GM12878 (cell line): ENCODE measurements at regions not wholly inside any gene's neighbourhood (a gene's known extent, or its start where the extent isn't known, plus 50 kb on each side); places are given as distances from the start of the nearest gene placed in this dataset.

Experiments used
- ATAC-seq: fragments of 200-7000 bp; cut with Tn5 transposase; 3 replicates; pipeline ENCODE4 v1.9.1; 2020; ENCODE audit warnings: mild to moderate bottlenecking, moderate library complexity
- BruUV-seq: library from RNA; stranded (reverse); fragments of 400-500 nt; replicated peaks from 2 replicates; lab custom pipeline; 2021; lab: Mats Ljungman, UMichigan
- CTCF ChIA-PET: fragments of 300-600 bp; sonication (Branson Sonifier 250); formaldehyde crosslinking; extraction: SDS; loops from one replicate; lab custom pipeline; 2021; ENCODE audit warnings: inconsistent platforms; lab: Yijun Ruan, JAX
- POLR2A ChIA-PET: fragments of 350-600 bp; formaldehyde crosslinking; extraction: SDS; loops from one replicate; lab custom pipeline; 2021; ENCODE audit warnings: inconsistent platforms; lab: Charles Lee
- RAD21 ChIA-PET: fragments of 300-600 bp; sonication (Branson Sonifier 250); formaldehyde crosslinking; loops from one replicate; lab custom pipeline; 2023; ENCODE audit warnings: antibody characterized with exemption; ENCODE audit not compliant: unreplicated experiment; lab: Charles Lee
- SMC1A ChIA-PET: fragments of 300-600 bp; sonication (Branson Sonifier 250); formaldehyde crosslinking; loops from one replicate; lab custom pipeline; 2023; ENCODE audit not compliant: unreplicated experiment, uncharacterized antibody; lab: Charles Lee
- DNase-seq: peaks from one replicate; pipeline ENCODE4 v3.0.0-alpha.2; 2011; ENCODE audit warnings: low read depth, low spot score
- FAIRE-seq: peaks from 3 replicates; lab custom pipeline; 2011; peaks lifted over from hg19 to GRCh38; lab: Jason Lieb, UNC
- H2AFZ ChIP-seq: 2 replicates; pipeline ENCODE4 v1.6.0; 2011; ENCODE audit warnings: low read depth, low read length, control low read depth; ENCODE audit not compliant: control insufficient read depth
- H3K27ac ChIP-seq: 2 replicates; pipeline ENCODE4 v1.5.1; 2011; ENCODE audit warnings: control low read depth; ENCODE audit not compliant: control insufficient read depth, insufficient read depth
- H3K27me3 ChIP-seq, 2 experiments: replicated peaks in 1 of 2; 2 replicates each; pipeline versions ENCODE4 v1.6.0 to v1.6.1; 2011; ENCODE audit warnings: low read length in 1 of 2; ENCODE audit not compliant: control insufficient read depth in 2 of 2, insufficient read depth in 2 of 2
- H3K36me3 ChIP-seq, 2 experiments: 2 replicates each; pipeline ENCODE4 v1.5.1; 2011; ENCODE audit warnings: low read length in 1 of 2; ENCODE audit not compliant: control insufficient read depth in 2 of 2, insufficient read depth in 2 of 2
- H3K4me1 ChIP-seq: 2 replicates; pipeline ENCODE4 v1.6.1; 2011; ENCODE audit warnings: mild to moderate bottlenecking, low read length, moderate library complexity, mixed read lengths; ENCODE audit not compliant: control insufficient read depth, insufficient read depth
- H3K4me2 ChIP-seq: 2 replicates; pipeline ENCODE4 v1.6.0; 2011; ENCODE audit warnings: control low read depth; ENCODE audit not compliant: control insufficient read depth, insufficient read depth
- H3K4me3 ChIP-seq: fragments of 200-600 bp; sonication (generic); 2 replicates; pipeline ENCODE4 v1.5.1; 2016
- H3K79me2 ChIP-seq: 2 replicates; pipeline ENCODE4 v1.6.0; 2011; ENCODE audit warnings: low read length; ENCODE audit not compliant: control insufficient read depth, insufficient read depth
- H3K9ac ChIP-seq: 2 replicates; pipeline ENCODE4 v1.8.0; 2011; ENCODE audit warnings: low read length, control low read depth, mixed read lengths; ENCODE audit not compliant: control insufficient read depth, insufficient read depth
- H3K9me3 ChIP-seq: replicated peaks from 3 replicates; pipeline ENCODE4 v1.5.1; 2011; ENCODE audit warnings: mild to moderate bottlenecking, low read length; ENCODE audit not compliant: control insufficient read depth, insufficient read depth
- H4K20me1 ChIP-seq: 2 replicates; pipeline ENCODE4 v1.6.0; 2011; ENCODE audit not compliant: control insufficient read depth, insufficient read depth
- E2F8 ChIP-seq: fragments of 450-650 bp; IDR thresholded peaks from 2 replicates; pipeline ENCODE4 v1.6.1; 2018; ENCODE audit warnings: mild to moderate bottlenecking, low read depth, moderate library complexity; ENCODE audit not compliant: partially characterized antibody
- FOXK2 ChIP-seq: fragments of 450-650 bp; IDR thresholded peaks from 2 replicates; pipeline ENCODE4 v1.6.1; 2017; ENCODE audit warnings: mild to moderate bottlenecking, moderate library complexity
- HDGF ChIP-seq: fragments of 450-650 bp; IDR thresholded peaks from 2 replicates; pipeline ENCODE4 v1.6.1; 2016; ENCODE audit warnings: antibody characterized with exemption
- IKZF1 ChIP-seq: fragments of 450-650 bp; conservative IDR thresholded peaks from 2 replicates; pipeline ENCODE4 v1.6.1; 2017; ENCODE audit warnings: antibody characterized with exemption, mild to moderate bottlenecking
- JUND ChIP-seq: IDR thresholded peaks from 2 replicates; pipeline ENCODE4 v1.6.1; 2012; ENCODE audit warnings: low read depth, mild to moderate bottlenecking, low read length, improper control_type of control experiment, moderate library complexity
- MLLT1 ChIP-seq: fragments of 450-650 bp; IDR thresholded peaks from 2 replicates; pipeline ENCODE4 v1.6.1; 2016; ENCODE audit warnings: mild to moderate bottlenecking
- MYC ChIP-seq: IDR thresholded peaks from 2 replicates; pipeline ENCODE4 v1.6.1; 2011; ENCODE audit warnings: mild to moderate bottlenecking, low read length, moderate library complexity, inconsistent platforms; ENCODE audit not compliant: insufficient read depth, insufficient replicate concordance, insufficient read length, severe bottlenecking
- NFYA ChIP-seq: IDR thresholded peaks from 2 replicates; pipeline ENCODE4 v1.6.1; 2011; ENCODE audit warnings: low read depth, mild to moderate bottlenecking, low read length, improper control_type of control experiment, borderline replicate concordance
- POLR2AphosphoS2 ChIP-seq: IDR thresholded peaks from 2 replicates; pipeline ENCODE4 v1.6.1; 2011; ENCODE audit warnings: low read depth, mild to moderate bottlenecking, low read length, improper control_type of control experiment, moderate library complexity
- REST ChIP-seq: IDR thresholded peaks from 2 replicates; pipeline ENCODE4 v1.6.1; 2012; ENCODE audit warnings: mild to moderate bottlenecking, low read depth, low read length
- YBX1 ChIP-seq: fragments of 450-650 bp; IDR thresholded peaks from 2 replicates; pipeline ENCODE4 v1.6.1; 2016; ENCODE audit warnings: antibody characterized with exemption
- ZNF622 ChIP-seq: fragments of 450-650 bp; IDR thresholded peaks from 2 replicates; pipeline ENCODE4 v1.6.1; 2017; ENCODE audit warnings: mild to moderate bottlenecking, inconsistent platforms
- WGBS: methylation state at CpG from one replicate; pipeline ENCODE4 v1.1.6; 2016; ENCODE audit warnings: low lambda C conversion rate; ENCODE audit not compliant: insufficient replicate concordance, insufficient coverage; ENCODE audit errors: missing lambda C conversion rate; 5-methylcytosine and 5-hydroxymethylcytosine counted together
- in situ Hi-C: fragments of 300-500 bp; cut with MboI; formaldehyde crosslinking; loops from 9 replicates; pipeline ENCODE4 v1.14.3; 2018; ENCODE audit warnings: mixed read lengths
- intact Hi-C: fragments of 100-400 bp; cut with micrococcal nuclease; formaldehyde crosslinking; loops from one replicate; pipeline ENCODE4 v1.14.2; 2022; ENCODE audit not compliant: unreplicated experiment

- intact Hi-C loops (no loop called here), in situ Hi-C loops (no loop called here)
- Histone ChIP-seq H2AFZ (no peak overlapping the region), H3K36me3 (no peaks in the 10 kb centered on the region), H3K27ac (no peak overlapping the region), H3K4me1 (no peaks in the 10 kb centered on the region), H3K9ac (no peak overlapping the region), H3K79me2 (no peaks in the 10 kb centered on the region), H3K4me3 (no peak overlapping the region), H3K4me2 (no peak overlapping the region), H4K20me1 (no peaks in the 10 kb centered on the region), H3K9me3 (no peaks in the 10 kb centered on the region), H3K27me3 (no peaks in the 10 kb centered on the region; a peak in 1 of 4 replicates)
- no TSS peak for BruUV-seq
- ChIA-PET RAD21 (no interaction called here), CTCF (no interaction called here), POLR2A (no interaction called here), SMC1A (no interaction called here)
- TF ChIP-seq IKZF1 (no peak), MLLT1 (no peak), FOXK2 (no peak), HDGF (no peak), MYC (no peak), POLR2AphosphoS2 (no peak), E2F8 (no peak), NFYA (no peak), YBX1 (no peak), REST (no peak), ZNF622 (no peak), JUND (no peak)
- WGBS = 7% methylated on average over 2 of the region's 2 CpGs
- ATAC-seq (no peak), FAIRE-seq (no peak), DNase-seq (no peak)
These were observed 305.2 kb upstream of the DAB2 start for GRCh38 chr5:39730006-39730405.
